ENCODE measurements at regions not wholly inside any gene's neighbourhood (a gene's known extent, or its start where the extent isn't known, plus 50 kb on each side); places are given as distances from the start of the nearest gene placed in this dataset.

DNA sequence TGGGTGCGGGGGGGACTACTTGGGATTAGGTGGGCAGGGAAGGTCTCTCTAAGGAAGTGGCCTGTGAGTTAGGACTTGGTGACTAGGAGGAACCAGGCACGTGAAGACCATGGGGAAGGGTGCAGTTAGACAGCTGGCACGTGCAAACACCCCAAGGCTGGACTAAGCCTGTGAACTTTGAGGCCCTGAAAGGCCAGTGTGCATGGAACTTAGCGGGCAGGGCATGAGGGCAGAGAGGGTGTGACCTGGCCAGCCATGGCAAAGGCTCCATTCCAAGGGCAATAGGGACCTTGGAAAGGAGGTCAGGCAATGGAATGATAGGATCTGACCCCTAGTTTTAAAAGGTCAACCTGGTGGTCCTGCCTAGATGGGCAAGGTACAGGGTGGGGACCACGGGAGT lies 158.4 kb upstream of the PCBD1 start:
- in situ Hi-C loops (cut with MboI; ENCODE audit: low pct_unique_long_range_greater_than_20kb in 2 of 9, low sequenced_read_pairs in 9 of 9, unreplicated experiment in 9 of 9) = no loop called here
- H3K27ac ChIP-seq = no peak overlapping the region
- ATAC-seq (replicated peaks in 6 of 8) = no peak
- peaks cover 54 to 63% of the 10 kb centered on the region in 2 donors for H3K4me1 ChIP-seq (replicated peaks in 1 of 2)
- no peak overlapping the region for H3K4me3 ChIP-seq
- WGBS, 10 experiments = 0 to 100% (median 94%) methylated on average over 1 to 2 of the region's 5 CpGs; no CpG with 5 or more reads in 6 of the 10 experiments

DNA sequence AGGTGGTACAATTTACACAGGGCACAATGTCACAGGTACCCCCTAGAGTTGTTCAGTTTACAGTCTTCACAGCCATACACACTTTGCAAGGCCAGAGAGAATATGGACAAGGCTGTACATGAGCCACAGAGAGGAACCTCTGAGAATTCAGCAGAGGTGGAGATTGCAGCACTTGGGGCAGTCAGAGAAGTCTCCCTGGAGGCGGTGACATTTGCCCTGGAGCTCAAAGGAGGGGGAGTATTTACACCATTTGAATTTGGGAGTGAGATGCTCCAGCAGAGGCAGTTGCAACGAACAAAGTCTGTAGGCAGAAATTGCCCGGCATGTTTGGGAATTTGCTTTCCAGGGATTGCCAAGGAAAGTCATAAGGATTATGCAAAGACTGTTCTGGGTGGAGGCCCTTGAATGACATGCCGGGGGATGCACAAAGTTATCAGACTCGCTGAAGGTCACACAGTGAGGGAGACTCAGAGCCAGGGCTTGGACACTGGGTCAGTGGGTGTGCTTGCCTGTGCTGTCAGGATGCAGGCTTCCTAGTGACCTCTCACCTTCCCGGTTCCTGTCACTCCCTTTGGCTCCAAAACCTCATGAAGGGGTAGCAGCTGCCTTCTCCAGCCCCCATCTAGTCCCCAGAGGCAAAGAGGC lies 160.7 kb upstream of the PCBD1 start:
- Histone ChIP-seq H3K4me1 (replicated peaks in 1 of 2) (peaks cover 43 to 59% of the 10 kb centered on the region in 2 donors), H3K4me3 (no peak overlapping the region), H3K27ac (no peak overlapping the region)
- in situ Hi-C loops (cut with MboI; ENCODE audit: low pct_unique_long_range_greater_than_20kb in 2 of 9, low sequenced_read_pairs in 9 of 9, unreplicated experiment in 9 of 9) = no loop called here
- WGBS, 10 experiments = 17 to 100% (median 80%) methylated on average over 1 to 4 of the region's 6 CpGs; no CpG with 5 or more reads in 5 of the 10 experiments
- peak in 3 of 8 experiments; percentile 75 to 86 (median 77) for ATAC-seq (replicated peaks in 6 of 8)

DNA sequence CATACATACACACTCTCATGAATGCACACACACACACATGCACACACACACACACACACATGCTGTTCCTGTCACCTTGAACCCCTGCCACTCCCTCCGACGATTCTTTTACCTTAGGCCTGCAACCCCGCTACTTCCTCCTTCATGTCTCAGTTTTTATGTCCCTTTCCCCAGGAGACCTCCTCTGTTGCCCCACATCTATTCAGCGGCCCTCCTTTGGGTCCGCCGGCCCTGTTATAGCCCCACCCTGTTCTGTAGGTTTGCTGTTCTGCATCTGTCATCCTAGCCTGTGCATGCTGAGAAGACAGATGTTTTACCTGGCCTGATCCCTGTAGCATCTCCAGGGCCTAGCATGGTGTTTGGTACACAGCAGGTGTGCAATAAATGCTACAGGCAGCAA lies 161.6 kb upstream of the PCBD1 start:
- in situ Hi-C loops (cut with MboI; ENCODE audit: low pct_unique_long_range_greater_than_20kb in 2 of 9, low sequenced_read_pairs in 9 of 9, unreplicated experiment in 9 of 9) = no loop called here
- H3K4me3 ChIP-seq = no peak overlapping the region
- WGBS, 10 experiments = 60 to 100% (median 84%) methylated on average over 2 to 5 of the region's 6 CpGs; no CpG with 5 or more reads in 3 of the 10 experiments
- H3K27ac ChIP-seq = no peak overlapping the region
- H3K4me1 ChIP-seq (replicated peaks in 1 of 2) = peaks cover 34 to 50% of the 10 kb centered on the region in 2 donors
- no peak for ATAC-seq (replicated peaks in 6 of 8)

DNA sequence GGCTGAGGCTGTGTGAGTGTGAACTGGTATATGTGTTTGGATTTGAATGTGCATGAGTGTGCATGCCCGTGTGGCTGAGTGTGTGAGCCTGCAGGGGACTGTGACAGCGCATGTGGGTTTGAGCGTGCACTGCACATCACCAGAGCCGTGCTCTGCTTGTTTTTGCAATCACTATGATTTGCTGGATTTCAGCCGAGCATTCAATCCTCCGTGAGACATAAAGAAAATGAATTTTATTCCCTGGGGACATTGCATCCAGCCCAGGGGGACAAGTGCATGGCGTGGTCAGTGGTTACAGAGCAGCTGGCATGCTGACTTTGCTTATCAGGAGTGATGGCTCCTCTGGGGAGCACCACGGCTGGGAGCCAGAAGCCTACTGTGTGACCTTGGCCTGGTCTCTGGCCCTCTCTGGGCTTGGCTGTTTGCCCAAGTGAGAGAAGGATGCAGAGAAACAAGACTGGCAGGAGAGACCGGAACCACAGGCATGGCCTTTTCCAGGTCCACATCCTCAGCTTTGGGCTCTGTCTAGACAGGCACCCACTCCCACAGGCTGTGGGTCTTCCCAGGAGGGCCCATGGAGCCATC lies 160.2 kb upstream of the UNC5B start:
- Histone ChIP-seq H3K4me3 (no peak overlapping the region), H3K4me1 (replicated peaks in 1 of 2) (peaks cover 17 to 35% of the 10 kb centered on the region in 2 donors), H3K27ac (peak overlapping the region in 1 of 2 donors; percentile 19)
- in situ Hi-C loops (cut with MboI; ENCODE audit: low pct_unique_long_range_greater_than_20kb in 2 of 9, low sequenced_read_pairs in 9 of 9, unreplicated experiment in 9 of 9) = no loop called here
- WGBS, 10 experiments = 30 to 80% (median 51%) methylated on average over 1 to 5 of the region's 9 CpGs; no CpG with 5 or more reads in 2 of the 10 experiments
- peak in 5 of 8 experiments; percentile 57 to 83 (median 76) for ATAC-seq (replicated peaks in 6 of 8)

DNA sequence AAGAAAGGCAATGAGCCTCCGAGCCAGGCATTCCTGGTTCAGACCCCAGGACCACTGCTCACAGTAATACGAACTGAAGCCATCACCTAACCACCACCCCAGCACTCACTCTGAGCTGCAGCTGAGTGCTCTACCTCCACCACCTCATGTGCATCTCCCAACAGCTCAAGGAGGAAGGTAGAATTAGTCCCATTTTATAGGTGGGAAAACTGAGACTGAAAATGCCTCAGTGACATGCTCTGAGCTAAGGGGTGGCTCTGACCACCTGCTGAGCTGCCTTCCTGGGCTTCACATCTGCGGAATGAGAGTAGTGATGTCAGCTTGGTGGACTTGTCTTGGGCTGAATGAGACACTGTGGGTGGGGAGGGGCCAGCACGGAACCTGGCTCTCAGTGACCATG lies 159.7 kb upstream of the UNC5B start:
- WGBS, 10 experiments = 60 to 100% (median 100%) methylated on average over 1 to 2 of the region's 4 CpGs; no CpG with 5 or more reads in 5 of the 10 experiments
- ATAC-seq (replicated peaks in 6 of 8) = no peak
- in situ Hi-C loops (cut with MboI; ENCODE audit: low pct_unique_long_range_greater_than_20kb in 2 of 9, low sequenced_read_pairs in 9 of 9, unreplicated experiment in 9 of 9) = no loop called here
- Histone ChIP-seq H3K4me3 (no peak overlapping the region), H3K27ac (peak overlapping the region in 1 of 2 donors; percentile 19), H3K4me1 (replicated peaks in 1 of 2) (peaks cover 16 to 35% of the 10 kb centered on the region in 2 donors)

DNA sequence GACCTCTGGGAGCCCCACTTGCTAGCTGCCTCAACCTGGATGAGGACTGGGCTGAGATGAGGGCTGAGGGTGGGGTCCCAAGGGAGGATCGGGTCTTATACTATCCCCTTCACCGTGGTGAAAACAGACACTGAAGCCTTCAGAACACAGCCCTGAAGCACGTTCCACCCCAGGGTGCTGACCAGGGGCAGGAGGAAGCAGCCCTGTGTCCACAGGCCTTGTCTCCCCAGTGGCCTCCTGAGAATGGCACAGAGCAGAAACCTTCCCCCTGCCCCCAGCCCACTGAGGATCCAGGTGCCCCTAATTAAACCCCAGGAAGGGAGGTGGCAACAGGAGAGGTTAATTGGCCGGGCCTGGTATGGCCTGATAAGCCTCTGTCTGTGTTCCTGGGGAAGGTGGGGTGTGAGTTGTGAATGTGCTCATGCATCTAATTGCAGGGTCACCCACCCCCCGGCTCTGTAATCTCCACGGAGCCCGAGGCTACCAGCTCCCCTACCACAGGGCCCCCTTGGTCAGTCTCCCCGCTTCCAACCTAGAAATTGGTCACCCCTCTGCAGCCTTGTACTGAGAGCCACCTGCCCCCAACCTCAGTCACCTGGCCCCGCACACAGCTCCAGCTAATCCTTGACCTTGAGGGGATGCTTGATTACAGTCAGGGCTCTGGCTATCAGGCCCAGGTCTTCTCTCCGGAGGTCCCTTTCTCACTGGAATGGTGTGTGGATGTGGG lies 159.0 kb upstream of the UNC5B start:
- 0 to 100% (median 28%) methylated on average over 1 of the region's 10 CpGs; no CpG with 5 or more reads in 6 of the 10 experiments for WGBS, 10 experiments
- Histone ChIP-seq H3K4me3 (no peak overlapping the region), H3K4me1 (replicated peaks in 1 of 2) (peaks cover 11 to 31% of the 10 kb centered on the region in 2 donors), H3K27ac (no peak overlapping the region)
- in situ Hi-C loops (cut with MboI; ENCODE audit: low pct_unique_long_range_greater_than_20kb in 2 of 9, low sequenced_read_pairs in 9 of 9, unreplicated experiment in 9 of 9) = no loop called here
- ATAC-seq (replicated peaks in 6 of 8) = no peak

DNA sequence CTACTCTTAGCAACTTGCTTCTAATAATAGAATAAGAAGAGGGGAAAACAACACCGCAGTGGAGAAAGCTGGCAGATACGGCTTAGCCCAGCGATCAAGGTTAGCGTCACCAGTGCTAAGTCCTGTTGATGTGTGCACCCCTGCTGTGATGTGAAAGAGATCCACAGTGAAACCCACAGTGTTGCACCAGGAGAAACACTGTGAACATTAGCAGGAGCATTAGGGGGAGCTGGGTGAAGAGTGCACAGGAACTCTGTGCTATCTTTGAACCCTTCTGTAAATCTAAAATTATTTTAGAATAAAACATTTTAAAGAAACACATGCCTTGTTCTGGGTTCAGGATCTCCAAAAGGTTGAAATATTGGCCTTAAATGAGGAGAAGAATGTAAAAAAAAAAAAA lies 154.1 kb upstream of the UNC5B start:
- Histone ChIP-seq H3K4me3 (no peak overlapping the region), H3K4me1 (replicated peaks in 1 of 2) (peaks cover 16 to 18% of the 10 kb centered on the region in 2 donors), H3K27ac (no peak overlapping the region)
- in situ Hi-C loops (cut with MboI; ENCODE audit: low pct_unique_long_range_greater_than_20kb in 2 of 9, low sequenced_read_pairs in 9 of 9, unreplicated experiment in 9 of 9) = no loop called here
- WGBS, 10 experiments = 40 to 100% (median 78%) methylated on average over 1 to 3 of the region's 4 CpGs; no CpG with 5 or more reads in 4 of the 10 experiments
- ATAC-seq (replicated peaks in 6 of 8) = no peak

DNA sequence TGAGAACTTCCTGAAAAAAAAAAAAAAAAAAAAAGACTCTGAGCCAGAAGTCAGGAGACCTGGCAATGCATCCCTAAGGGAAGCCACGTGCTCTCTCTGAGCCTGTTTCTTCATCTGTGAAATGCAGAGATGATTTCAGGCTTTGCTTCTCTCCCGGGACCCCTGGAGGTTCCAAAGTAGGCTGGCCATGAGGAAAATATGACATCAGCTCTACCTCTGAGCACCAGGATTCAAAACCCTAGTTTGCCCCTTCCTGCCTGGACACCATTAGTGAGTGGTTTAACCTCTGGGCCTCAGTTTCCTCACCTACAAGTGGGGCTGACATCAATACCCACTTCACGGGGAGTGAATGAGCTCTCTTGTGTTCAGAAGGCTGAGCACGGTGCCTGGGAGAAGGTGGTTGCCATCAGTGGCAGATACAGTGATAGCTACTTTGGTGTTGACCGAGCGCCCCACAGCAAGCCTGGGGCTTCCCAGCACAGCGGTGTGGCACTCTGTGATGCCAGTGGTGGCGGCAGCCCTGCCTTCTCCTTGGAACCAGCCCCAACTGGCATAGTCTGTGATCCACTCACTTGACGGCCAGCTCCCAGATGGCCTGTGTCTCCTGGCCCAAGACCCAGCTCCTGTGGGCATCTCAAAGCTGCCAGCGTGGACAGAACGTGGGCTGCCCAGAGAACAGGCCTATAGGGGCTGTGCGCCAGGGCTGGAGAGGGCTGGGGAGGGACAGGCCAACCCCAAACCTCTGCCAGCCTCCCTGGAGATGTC lies 153.1 kb upstream of the UNC5B start:
- peaks cover 21 to 22% of the 10 kb centered on the region in 2 donors for H3K4me1 ChIP-seq (replicated peaks in 1 of 2)
- H3K4me3 ChIP-seq = no peak overlapping the region
- in situ Hi-C loops (cut with MboI; ENCODE audit: low pct_unique_long_range_greater_than_20kb in 2 of 9, low sequenced_read_pairs in 9 of 9, unreplicated experiment in 9 of 9) = no loop called here

DNA sequence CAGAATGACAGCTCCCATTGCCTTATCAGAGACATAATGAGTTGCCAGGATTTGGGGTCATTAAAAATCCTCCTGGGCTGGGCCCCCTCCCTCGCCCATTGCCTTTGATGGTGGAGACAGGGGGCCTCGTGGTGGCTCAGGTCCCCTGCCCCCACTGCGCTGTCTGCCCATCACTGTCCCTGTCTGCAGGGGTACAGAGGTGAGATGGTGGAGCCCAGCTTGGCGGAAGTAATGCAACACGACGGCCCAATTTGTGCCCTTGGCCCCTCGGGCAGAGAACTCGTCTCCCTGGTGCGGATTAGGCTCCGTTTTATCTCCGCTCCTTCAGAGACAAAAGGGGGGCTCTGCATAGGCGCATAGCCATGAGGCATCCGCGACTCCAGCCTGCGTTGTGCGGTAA lies 152.4 kb upstream of the UNC5B start:
- in situ Hi-C loops (cut with MboI; ENCODE audit: low pct_unique_long_range_greater_than_20kb in 2 of 9, low sequenced_read_pairs in 9 of 9, unreplicated experiment in 9 of 9) = no loop called here
- H3K4me1 ChIP-seq (replicated peaks in 1 of 2) = peaks cover 25 to 30% of the 10 kb centered on the region in 2 donors
- no peak overlapping the region for H3K27ac ChIP-seq
- 17 to 97% (median 80%) methylated on average over 1 to 9 of the region's 16 CpGs; no CpG with 5 or more reads in 4 of the 10 experiments for WGBS, 10 experiments
- no peak overlapping the region for H3K4me3 ChIP-seq
- ATAC-seq (replicated peaks in 6 of 8) = no peak

More for the DNA sequence above, 153.1 kb upstream of the UNC5B start:
- H3K27ac ChIP-seq = no peak overlapping the region
- ATAC-seq (replicated peaks in 6 of 8) = peak in 6 of 8 experiments; percentile 20 to 59 (median 53)
- WGBS, 10 experiments = 24 to 93% (median 40%) methylated on average over 1 to 5 of the region's 12 CpGs; no CpG with 5 or more reads in 3 of the 10 experiments

DNA sequence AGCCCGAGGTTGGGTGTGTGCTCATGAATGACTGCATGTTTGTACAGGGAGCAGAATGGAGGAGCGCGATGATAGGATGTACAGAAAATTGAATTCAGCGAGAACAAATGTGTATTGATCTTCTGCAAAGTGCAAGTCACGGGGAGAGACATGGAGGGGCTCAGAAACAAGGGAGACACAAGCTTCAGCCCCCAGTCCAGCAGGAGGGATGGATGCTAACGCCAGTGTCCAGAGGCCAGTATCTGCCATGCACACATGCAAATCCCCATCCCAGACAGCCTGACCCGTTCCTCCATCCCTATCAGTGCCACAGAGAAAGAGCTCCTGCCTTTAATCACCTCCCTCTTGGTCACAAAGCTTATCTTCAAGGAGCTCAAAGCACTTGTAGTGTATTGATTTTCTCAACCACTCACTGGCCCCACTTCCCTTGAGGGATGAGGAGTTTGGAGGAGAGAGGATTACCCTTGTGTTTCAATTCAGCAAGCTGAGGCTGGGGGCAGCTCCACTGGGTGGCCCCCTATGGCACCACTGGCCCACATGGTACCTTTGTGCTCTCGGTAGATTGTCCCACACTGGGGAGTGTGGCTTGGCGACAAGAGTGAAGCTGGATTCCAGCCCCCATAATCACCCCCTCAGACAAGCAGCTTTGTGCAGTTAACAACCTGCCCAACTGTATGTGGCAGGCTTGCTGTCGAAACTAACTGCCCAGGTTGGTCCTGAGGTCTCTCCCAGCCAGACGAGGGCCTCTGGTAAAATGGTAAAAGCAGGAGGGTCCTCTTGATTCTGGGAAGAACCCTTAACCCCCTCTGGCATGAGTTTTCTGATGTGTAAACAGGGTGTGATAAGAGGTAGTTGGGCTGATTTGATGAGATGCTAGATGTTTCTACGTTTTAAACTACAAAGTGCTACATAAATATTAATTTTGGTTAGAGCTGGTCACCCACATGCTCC lies 151.6 kb upstream of the UNC5B start:
- Histone ChIP-seq H3K4me3 (no peak overlapping the region), H3K27ac (peak overlapping the region in 1 of 2 donors; percentile 1), H3K4me1 (replicated peaks in 1 of 2) (peaks cover 26 to 30% of the 10 kb centered on the region in 2 donors)
- 20 to 77% (median 64%) methylated on average over 1 to 7 of the region's 12 CpGs; no CpG with 5 or more reads in 2 of the 10 experiments for whole genome bisulfite sequencing, 10 experiments
- in situ Hi-C loops (cut with MboI; ENCODE audit: low pct_unique_long_range_greater_than_20kb in 2 of 9, low sequenced_read_pairs in 9 of 9, unreplicated experiment in 9 of 9) = no loop called here
- ATAC-seq (replicated peaks in 6 of 8) = peak in 2 of 8 experiments; percentile 19 to 29

DNA sequence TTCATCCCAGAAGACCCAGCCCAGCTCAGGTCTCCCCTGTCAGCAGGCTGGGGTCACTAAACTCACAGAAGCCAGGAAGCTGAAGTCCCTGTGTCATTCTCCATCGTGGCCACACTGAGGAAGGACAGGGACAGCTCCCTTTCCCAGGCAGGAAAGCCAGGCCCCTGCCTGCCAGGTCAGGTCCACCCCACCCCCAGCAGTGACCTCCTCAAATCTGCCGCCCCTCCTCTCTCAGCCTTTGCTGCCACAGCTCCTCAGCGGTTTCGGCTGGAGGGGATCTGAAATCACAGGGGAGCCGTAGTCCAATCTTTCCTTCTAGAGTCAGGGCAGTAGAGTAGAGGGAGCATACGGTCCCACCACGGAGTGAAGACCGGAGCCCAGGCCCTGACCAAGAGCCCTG lies 150.9 kb upstream of the UNC5B start:
- ATAC-seq (replicated peaks in 6 of 8) = no peak
- in situ Hi-C loops (cut with MboI; ENCODE audit: low pct_unique_long_range_greater_than_20kb in 2 of 9, low sequenced_read_pairs in 9 of 9, unreplicated experiment in 9 of 9) = no loop called here
- Histone ChIP-seq H3K4me3 (no peak overlapping the region), H3K27ac (no peak overlapping the region), H3K4me1 (replicated peaks in 1 of 2) (peaks cover 26 to 30% of the 10 kb centered on the region in 2 donors)
- 100% methylated on average over 1 of the region's 8 CpGs; no CpG with 5 or more reads in 9 of the 10 experiments for whole genome bisulfite sequencing, 10 experiments

DNA sequence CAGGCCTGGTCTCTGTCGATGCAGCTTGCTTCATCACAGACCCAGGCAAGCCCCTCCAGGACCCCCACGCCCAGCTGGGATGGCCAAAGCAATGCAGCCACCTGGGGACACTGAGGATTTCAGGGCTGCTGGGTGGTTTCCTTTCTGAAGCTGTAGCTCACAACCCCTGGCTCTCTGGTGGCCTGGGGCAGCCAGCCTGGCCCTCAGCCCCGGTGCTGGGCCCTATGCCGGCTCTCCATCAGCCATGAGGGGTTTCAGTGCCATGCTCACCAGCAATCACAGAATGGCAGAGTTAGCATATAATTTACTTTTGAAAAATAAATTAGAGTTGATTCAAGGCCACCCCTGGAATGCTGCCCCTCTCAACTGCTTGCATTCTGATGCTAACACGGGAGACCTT lies 150.2 kb upstream of the UNC5B start:
- 38 to 100% (median 74%) methylated on average over 1 to 3 of the region's 5 CpGs; no CpG with 5 or more reads in 6 of the 10 experiments for WGBS, 10 experiments
- peaks cover 32 to 35% of the 10 kb centered on the region in 2 donors for H3K4me1 ChIP-seq (replicated peaks in 1 of 2)
- in situ Hi-C loops (cut with MboI; ENCODE audit: low pct_unique_long_range_greater_than_20kb in 2 of 9, low sequenced_read_pairs in 9 of 9, unreplicated experiment in 9 of 9) = no loop called here
- ATAC-seq (replicated peaks in 6 of 8) = no peak
- no peak overlapping the region for H3K27ac ChIP-seq
- no peak overlapping the region for H3K4me3 ChIP-seq

Data from motor neuron (in vitro differentiated cells).